Ovary (tissue), 7 donors: ENCODE measurements at regions not wholly inside any gene's neighbourhood (a gene's known extent, or its start where the extent isn't known, plus 50 kb on each side); places are given as distances from the start of the nearest gene placed in this dataset.
"Not testable (repeated sequence)": the region's sequence is repeated elsewhere in the genome, so short reads cannot be mapped to it uniquely, and the experiment has no call there.

ENCODE experiments used
- DNase-seq, 5 donors: peaks; one replicate each; pipeline ENCODE4 v3.0.0-alpha.2; 2019 to 2020
- H3K27ac ChIP-seq, 2 donors: fragments of 200-600 bp; one replicate each; pipeline versions ENCODE4 v1.5.1 to v1.8.0; 2019 to 2022
- H3K27me3 ChIP-seq: fragments of 200-600 bp; one replicate; pipeline ENCODE4 v1.8.0; 2022
- H3K36me3 ChIP-seq: fragments of 200-600 bp; sonication (generic); one replicate; pipeline ENCODE4 v1.5.1; 2019
- H3K4me1 ChIP-seq: one replicate; pipeline ENCODE4 v1.8.1; 2013; ENCODE audit warnings: mild to moderate bottlenecking, moderate library complexity; ENCODE audit not compliant: insufficient read depth
- H3K4me3 ChIP-seq: fragments of 200-600 bp; sonication (generic); one replicate; pipeline ENCODE4 v1.5.1; 2017
- H3K9me3 ChIP-seq, 2 donors: fragments of 200-600 bp in 1 of 2; sonication (generic) in 1 of 2; one replicate each; pipeline versions ENCODE4 v1.5.1 to v1.8.1; 2013 to 2019; ENCODE audit warnings: mild to moderate bottlenecking in 1 of 2, moderate library complexity in 1 of 2
- EP300 ChIP-seq: sonication (generic); formaldehyde crosslinking; IDR thresholded peaks from one replicate; pipeline ENCODE4 v1.6.1; 2017; ENCODE audit warnings: antibody characterized with exemption
- POLR2A ChIP-seq: fragments of 450-650 bp; IDR thresholded peaks from one replicate; pipeline ENCODE4 v1.6.1; 2017; ENCODE audit warnings: antibody characterized with exemption, mild to moderate bottlenecking, moderate library complexity
- WGBS, 3 donors: extraction: QIAGEN DNeasy Blood & Tissue Kit in 1 of 3; methylation state at CpG; one replicate each; pipeline versions ENCODE4 v1.1.5 to v1.1.7; 2013 to 2017; 5-methylcytosine and 5-hydroxymethylcytosine counted together
- intact Hi-C, 4 donors: fragments of 100-400 bp; cut with DNase I; formaldehyde crosslinking; loops; one replicate each; pipeline versions ENCODE4 v1.11.0 to v1.15.1; 2022 to 2023
- TF ChIP-seq, protein P1 (sequence below), 3 donors: fragments of 450-650 bp in 2 of 3; fragments of 200-600 bp in 1 of 3; IDR thresholded peaks; one replicate each; pipeline versions ENCODE4 v1.5.1 to v1.8.0; 2016 to 2022; ENCODE audit warnings: antibody characterized with exemption in 3 of 3, mild to moderate bottlenecking in 1 of 3
- donor health status: DM: no; HTN: no; CAD: no; lungs with moderate emphysema.
- donor health status: DM: no; HTN: no; CAD: no.
- donor health status: Bipolar disorder and iron deficiency.
- donor health status: DM: no; HTN: no; CAD: no.
- donor health status: DM: yes; HTN: yes; CAD: no.

- no peaks in the 10 kb centered on the region for H3K9me3 ChIP-seq
- no peak for DNase-seq
- intact Hi-C loops = no loop called here
- 46 to 66% (median 50%) methylated on average over 1 of the region's 1 CpG for WGBS, 3 donors
- H3K36me3 ChIP-seq = no peaks in the 10 kb centered on the region
- H3K27me3 ChIP-seq = no peaks in the 10 kb centered on the region
- no peaks in the 10 kb centered on the region for H3K4me1 ChIP-seq
- no peak overlapping the region for H3K27ac ChIP-seq
- no peak overlapping the region for H3K4me3 ChIP-seq
- TF ChIP-seq POLR2A (no peak), EP300 (no peak)
- TF ChIP-seq, protein P1, sequence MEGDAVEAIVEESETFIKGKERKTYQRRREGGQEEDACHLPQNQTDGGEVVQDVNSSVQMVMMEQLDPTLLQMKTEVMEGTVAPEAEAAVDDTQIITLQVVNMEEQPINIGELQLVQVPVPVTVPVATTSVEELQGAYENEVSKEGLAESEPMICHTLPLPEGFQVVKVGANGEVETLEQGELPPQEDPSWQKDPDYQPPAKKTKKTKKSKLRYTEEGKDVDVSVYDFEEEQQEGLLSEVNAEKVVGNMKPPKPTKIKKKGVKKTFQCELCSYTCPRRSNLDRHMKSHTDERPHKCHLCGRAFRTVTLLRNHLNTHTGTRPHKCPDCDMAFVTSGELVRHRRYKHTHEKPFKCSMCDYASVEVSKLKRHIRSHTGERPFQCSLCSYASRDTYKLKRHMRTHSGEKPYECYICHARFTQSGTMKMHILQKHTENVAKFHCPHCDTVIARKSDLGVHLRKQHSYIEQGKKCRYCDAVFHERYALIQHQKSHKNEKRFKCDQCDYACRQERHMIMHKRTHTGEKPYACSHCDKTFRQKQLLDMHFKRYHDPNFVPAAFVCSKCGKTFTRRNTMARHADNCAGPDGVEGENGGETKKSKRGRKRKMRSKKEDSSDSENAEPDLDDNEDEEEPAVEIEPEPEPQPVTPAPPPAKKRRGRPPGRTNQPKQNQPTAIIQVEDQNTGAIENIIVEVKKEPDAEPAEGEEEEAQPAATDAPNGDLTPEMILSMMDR (IDR thresholded peaks at IDR 0.05) = no peak
Measured at GRCh38 chr4:12911750-12912358, 572.3 kb downstream of the RAB28 start.

DNA sequence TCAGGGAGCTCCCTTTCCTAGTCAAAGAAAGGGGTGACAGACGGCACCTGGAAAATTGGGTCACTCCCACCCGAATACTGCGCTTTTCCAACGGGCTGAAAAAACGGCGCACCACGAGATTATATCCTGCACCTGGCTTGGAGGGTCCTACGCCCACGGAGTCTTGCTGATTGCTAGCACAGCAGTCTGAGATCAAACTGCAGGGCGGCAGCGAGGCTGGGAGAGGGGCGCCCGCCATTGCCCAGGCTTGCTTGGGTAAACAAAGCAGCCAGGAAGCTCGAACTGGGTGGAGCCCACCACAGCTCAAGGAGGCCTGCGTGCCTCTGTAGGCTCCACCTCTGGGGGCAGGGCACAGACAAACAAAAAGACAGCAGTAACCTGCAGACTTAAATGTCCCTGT is 580.5 kb downstream of the RAB28 start:
- H3K27ac ChIP-seq, intact Hi-C loops, H3K27me3 ChIP-seq, H3K36me3 ChIP-seq, H3K9me3 ChIP-seq, H3K4me3 ChIP-seq, DNase-seq, H3K4me1 ChIP-seq: not testable (repeated sequence)
- whole genome bisulfite sequencing, 3 donors = 79 to 89% (median 85%) methylated on average over 12 to 15 of the region's 15 CpGs

- Histone ChIP-seq H3K27ac (no peak overlapping the region), H3K4me3 (no peak overlapping the region), H3K4me1 (no peaks in the 10 kb centered on the region), H3K27me3 (no peaks in the 10 kb centered on the region), H3K36me3 (no peaks in the 10 kb centered on the region), H3K9me3 (no peaks in the 10 kb centered on the region)
- 89 to 91% (median 90%) methylated on average over 2 of the region's 2 CpGs for WGBS, 3 donors
- intact Hi-C loops = no loop called here
- no peak for DNase-seq
- TF ChIP-seq, protein P1 (IDR thresholded peaks at IDR 0.05) = no peak
- TF ChIP-seq EP300 (no peak), POLR2A (no peak)
Measured at GRCh38 chr4:12902735-12903134, 581.4 kb downstream of the RAB28 start.

GRCh38 chr4:12897954-12898353 is 586.2 kb downstream of the RAB28 start:
- Histone ChIP-seq H3K4me3 (no peak overlapping the region), H3K27me3 (no peaks in the 10 kb centered on the region), H3K4me1 (no peaks in the 10 kb centered on the region), H3K36me3 (no peaks in the 10 kb centered on the region), H3K9me3 (no peaks in the 10 kb centered on the region), H3K27ac (no peak overlapping the region)
- intact Hi-C loops = no loop called here
- 70 to 79% (median 72%) methylated on average over 4 of the region's 4 CpGs for WGBS, 3 donors
- DNase-seq = no peak
- TF ChIP-seq, protein P1 (IDR thresholded peaks at IDR 0.05) = no peak
- no peak for TF ChIP-seq EP300
- TF ChIP-seq POLR2A = no peak

GRCh38 chr4:12894062-12894461 is 590.1 kb downstream of the RAB28 start:
- Histone ChIP-seq H3K9me3 (no peaks in the 10 kb centered on the region), H3K36me3 (no peaks in the 10 kb centered on the region), H3K27ac (no peak overlapping the region), H3K4me3 (no peak overlapping the region), H3K27me3 (no peaks in the 10 kb centered on the region), H3K4me1 (no peaks in the 10 kb centered on the region)
- WGBS, 3 donors = 79 to 100% (median 89%) methylated on average over 1 of the region's 1 CpG
- TF ChIP-seq, protein P1 (IDR thresholded peaks at IDR 0.05) = no peak
- TF ChIP-seq POLR2A = no peak
- TF ChIP-seq EP300 = no peak
- intact Hi-C loops = no loop called here
- DNase-seq = no peak
